OCI-LY1 (cell line): ENCODE measurements at regions not wholly inside any gene's neighbourhood (a gene's known extent, or its start where the extent isn't known, plus 50 kb on each side); places are given as distances from the start of the nearest gene placed in this dataset.

Source experiments
- CTCF ChIP-seq: fragments of 200-600 bp; sonication (generic), shearing (Covaris generic); IDR thresholded peaks from 2 replicates; pipeline ENCODE4 v1.5.1; 2017; ENCODE audit warnings: mild to moderate bottlenecking, antibody characterized with exemption, low read length, moderate library complexity, mixed read lengths
- EZH2 ChIP-seq: fragments of 200-600 bp; sonication (generic), shearing (Covaris generic); IDR thresholded peaks from 2 replicates; pipeline ENCODE4 v1.8.0; 2017; ENCODE audit warnings: borderline replicate concordance, mixed run types, mild to moderate bottlenecking, antibody characterized with exemption, low read length, moderate library complexity, mixed read lengths

GRCh38 chr4:126264839-126265238 is 950.1 kb downstream of the FAT4 start:
- TF ChIP-seq CTCF (no peak), EZH2 (no peak)
